Astrocyte (in vitro differentiated cells and primary cell): ENCODE measurements at regions not wholly inside any gene's neighbourhood (a gene's known extent, or its start where the extent isn't known, plus 50 kb on each side); places are given as distances from the start of the nearest gene placed in this dataset.

Source experiments
- DNase-seq: peaks from one replicate; pipeline ENCODE4 v3.0.0-alpha.2; 2010; ENCODE audit warnings: low read depth
- FAIRE-seq: peaks from 2 replicates; lab custom pipeline; 2011; peaks lifted over from hg19 to GRCh38; lab: Jason Lieb, UNC
- H2AFZ ChIP-seq: 2 replicates; pipeline ENCODE4 v1.6.0; 2012; ENCODE audit warnings: low read depth, low read length, inconsistent platforms
- H3K27ac ChIP-seq: 2 replicates; pipeline ENCODE4 v1.5.1; 2011; ENCODE audit warnings: low read depth, low read length, inconsistent platforms
- H3K27me3 ChIP-seq: 2 replicates; pipeline ENCODE4 v1.6.0; 2011; ENCODE audit warnings: low read length, inconsistent platforms; ENCODE audit not compliant: insufficient read depth
- H3K36me3 ChIP-seq: 2 replicates; pipeline ENCODE4 v1.5.1; 2011; ENCODE audit warnings: low read length, inconsistent platforms; ENCODE audit not compliant: insufficient read depth
- H3K4me1 ChIP-seq: 2 replicates; pipeline ENCODE4 v1.5.1; 2011; ENCODE audit warnings: low read length, inconsistent platforms; ENCODE audit not compliant: insufficient read depth
- H3K4me2 ChIP-seq: 2 replicates; pipeline ENCODE4 v1.6.0; 2012; ENCODE audit warnings: low read length, inconsistent platforms
- H3K4me3 ChIP-seq: 2 replicates; pipeline ENCODE4 v1.5.1; 2011; ENCODE audit warnings: low read depth, mild to moderate bottlenecking, low read length, inconsistent platforms; ENCODE audit not compliant: insufficient read depth
- H3K79me2 ChIP-seq: 2 replicates; pipeline ENCODE4 v1.6.0; 2012; ENCODE audit warnings: mild to moderate bottlenecking, low read length, inconsistent platforms; ENCODE audit not compliant: insufficient read depth
- H3K9ac ChIP-seq: 2 replicates; pipeline ENCODE4 v1.6.0; 2012; ENCODE audit warnings: mild to moderate bottlenecking, low read length, inconsistent platforms
- H3K9me3 ChIP-seq: 2 replicates; pipeline ENCODE4 v1.5.1; 2012; ENCODE audit warnings: low read depth, mild to moderate bottlenecking, low read length, inconsistent platforms; ENCODE audit not compliant: insufficient read depth
- H4K20me1 ChIP-seq: 2 replicates; pipeline ENCODE4 v1.6.0; 2012; ENCODE audit warnings: low read length, inconsistent platforms; ENCODE audit not compliant: insufficient read depth
- H3K27ac Mint-ChIP-seq: one replicate; pipeline ENCODE4 v1.8.0; 2021; ENCODE audit warnings: mild to moderate bottlenecking, mixed read lengths; ENCODE audit not compliant: unreplicated experiment
- H3K27me3 Mint-ChIP-seq: one replicate; pipeline ENCODE4 v1.8.0; 2021; ENCODE audit warnings: low read depth, mixed read lengths; ENCODE audit not compliant: unreplicated experiment
- H3K36me3 Mint-ChIP-seq: one replicate; pipeline ENCODE4 v1.8.0; 2021; ENCODE audit warnings: low read depth, mixed read lengths; ENCODE audit not compliant: unreplicated experiment
- H3K4me1 Mint-ChIP-seq: one replicate; pipeline ENCODE4 v1.8.0; 2021; ENCODE audit warnings: low read depth, mixed read lengths; ENCODE audit not compliant: unreplicated experiment
- H3K4me3 Mint-ChIP-seq: one replicate; pipeline ENCODE4 v1.8.0; 2021; ENCODE audit warnings: mild to moderate bottlenecking, moderate library complexity, mixed read lengths; ENCODE audit not compliant: unreplicated experiment
- H3K9me3 Mint-ChIP-seq: one replicate; pipeline ENCODE4 v1.8.0; 2021; ENCODE audit warnings: mild to moderate bottlenecking, mixed read lengths; ENCODE audit not compliant: unreplicated experiment
- CTCF ChIP-seq: IDR thresholded peaks from 2 replicates; pipeline ENCODE4 v1.5.1; 2011; ENCODE audit warnings: low read depth, mild to moderate bottlenecking, inconsistent platforms, low read length, moderate library complexity; ENCODE audit not compliant: insufficient read depth
- EZH2 ChIP-seq: IDR thresholded peaks from 2 replicates; pipeline ENCODE4 v1.6.1; 2012; ENCODE audit warnings: mild to moderate bottlenecking, low read length, inconsistent platforms; ENCODE audit not compliant: insufficient read depth

- Mint-ChIP-seq H3K4me3 (no peak overlapping the region), H3K36me3 (no peaks in the 10 kb centered on the region), H3K4me1 (no peaks in the 10 kb centered on the region), H3K27ac (no peak overlapping the region), H3K9me3 (peaks cover 3% of the 10 kb centered on the region), H3K27me3 (peaks cover 3% of the 10 kb centered on the region)
- Histone ChIP-seq H3K36me3 (no peaks in the 10 kb centered on the region), H3K27ac (no peak overlapping the region), H3K4me3 (no peak overlapping the region), H2AFZ (no peak overlapping the region), H3K4me1 (no peaks in the 10 kb centered on the region), H3K27me3 (peaks cover 2% of the 10 kb centered on the region), H3K9me3 (no peaks in the 10 kb centered on the region), H3K79me2 (no peaks in the 10 kb centered on the region), H4K20me1 (no peaks in the 10 kb centered on the region), H3K4me2 (no peak overlapping the region), H3K9ac (no peak overlapping the region)
- DNase-seq: no peak
- no peak for FAIRE-seq
- TF ChIP-seq EZH2: no peak
- TF ChIP-seq CTCF: no peak
Observed at GRCh38 chr1:233509526-233509925, 104.4 kb upstream of the KCNK1 start.

GRCh38 chr1:233512538-233512937 is 101.4 kb upstream of the KCNK1 start:
- no peaks in the 10 kb centered on the region for H3K36me3 Mint-ChIP-seq
- no peak overlapping the region for H3K4me3 Mint-ChIP-seq
- Histone ChIP-seq H3K9ac (no peak overlapping the region), H2AFZ (no peak overlapping the region), H3K4me2 (no peak overlapping the region), H3K27me3 (peaks cover 2% of the 10 kb centered on the region), H3K79me2 (no peaks in the 10 kb centered on the region), H4K20me1 (no peaks in the 10 kb centered on the region), H3K4me1 (no peaks in the 10 kb centered on the region), H3K36me3 (no peaks in the 10 kb centered on the region), H3K4me3 (no peak overlapping the region), H3K9me3 (no peaks in the 10 kb centered on the region), H3K27ac (no peak overlapping the region)
- DNase-seq: no peak
- FAIRE-seq: no peak
- peaks cover 3% of the 10 kb centered on the region for H3K27me3 Mint-ChIP-seq
- H3K27ac Mint-ChIP-seq: no peak overlapping the region
- TF ChIP-seq CTCF: no peak
- TF ChIP-seq EZH2: no peak
- no peaks in the 10 kb centered on the region for H3K4me1 Mint-ChIP-seq
- no peaks in the 10 kb centered on the region for H3K9me3 Mint-ChIP-seq

- Histone ChIP-seq H4K20me1 (no peaks in the 10 kb centered on the region), H3K9me3 (no peaks in the 10 kb centered on the region), H3K4me1 (no peaks in the 10 kb centered on the region), H3K9ac (no peak overlapping the region), H3K4me3 (no peak overlapping the region), H3K36me3 (no peaks in the 10 kb centered on the region), H3K79me2 (no peaks in the 10 kb centered on the region), H2AFZ (no peak overlapping the region), H3K27ac (no peak overlapping the region), H3K4me2 (no peak overlapping the region), H3K27me3 (peaks cover 2% of the 10 kb centered on the region)
- Mint-ChIP-seq H3K4me3 (no peak overlapping the region), H3K27me3 (peaks cover 3% of the 10 kb centered on the region), H3K4me1 (no peaks in the 10 kb centered on the region), H3K9me3 (no peaks in the 10 kb centered on the region), H3K27ac (no peak overlapping the region), H3K36me3 (no peaks in the 10 kb centered on the region)
- DNase-seq (no peak), FAIRE-seq (no peak)
- TF ChIP-seq EZH2: no peak
- no peak for TF ChIP-seq CTCF
Observed at GRCh38 chr1:233513431-233513830, 100.5 kb upstream of the KCNK1 start.
